ENCODE measurements at regions not wholly inside any gene's neighbourhood (a gene's known extent, or its start where the extent isn't known, plus 50 kb on each side); places are given as distances from the start of the nearest gene placed in this dataset.
"Not testable (repeated sequence)": the region's sequence is repeated elsewhere in the genome, so short reads cannot be mapped to it uniquely, and the experiment has no call there.

DNA sequence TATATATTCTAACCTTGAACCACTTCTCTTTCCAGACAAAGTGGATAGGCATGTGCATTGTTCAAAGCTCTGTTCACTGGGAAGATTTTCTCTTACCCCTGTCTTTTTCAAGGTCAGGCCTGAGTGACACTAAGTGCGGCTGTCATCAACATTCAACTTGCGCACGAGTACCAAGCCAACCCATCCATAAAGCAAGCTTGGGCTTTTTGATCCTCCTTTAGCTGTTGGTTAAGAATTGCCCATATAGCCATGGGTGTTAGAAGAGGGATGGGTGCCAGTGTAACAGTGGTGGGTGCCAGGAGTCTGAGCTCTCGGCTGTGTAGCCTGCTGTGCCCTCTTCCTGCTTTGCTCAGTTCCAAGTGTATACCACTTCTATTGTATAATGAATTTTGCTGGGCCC, 136.1 kb downstream of the GLUL start:
- no peaks in the 10 kb centered on the region for H3K27me3 ChIP-seq (replicated peaks; ENCODE audit: insufficient read depth)
- no peak overlapping the region for H3K4me3 ChIP-seq
- TF ChIP-seq, protein P1, sequence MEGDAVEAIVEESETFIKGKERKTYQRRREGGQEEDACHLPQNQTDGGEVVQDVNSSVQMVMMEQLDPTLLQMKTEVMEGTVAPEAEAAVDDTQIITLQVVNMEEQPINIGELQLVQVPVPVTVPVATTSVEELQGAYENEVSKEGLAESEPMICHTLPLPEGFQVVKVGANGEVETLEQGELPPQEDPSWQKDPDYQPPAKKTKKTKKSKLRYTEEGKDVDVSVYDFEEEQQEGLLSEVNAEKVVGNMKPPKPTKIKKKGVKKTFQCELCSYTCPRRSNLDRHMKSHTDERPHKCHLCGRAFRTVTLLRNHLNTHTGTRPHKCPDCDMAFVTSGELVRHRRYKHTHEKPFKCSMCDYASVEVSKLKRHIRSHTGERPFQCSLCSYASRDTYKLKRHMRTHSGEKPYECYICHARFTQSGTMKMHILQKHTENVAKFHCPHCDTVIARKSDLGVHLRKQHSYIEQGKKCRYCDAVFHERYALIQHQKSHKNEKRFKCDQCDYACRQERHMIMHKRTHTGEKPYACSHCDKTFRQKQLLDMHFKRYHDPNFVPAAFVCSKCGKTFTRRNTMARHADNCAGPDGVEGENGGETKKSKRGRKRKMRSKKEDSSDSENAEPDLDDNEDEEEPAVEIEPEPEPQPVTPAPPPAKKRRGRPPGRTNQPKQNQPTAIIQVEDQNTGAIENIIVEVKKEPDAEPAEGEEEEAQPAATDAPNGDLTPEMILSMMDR (IDR thresholded peaks at IDR 0.05) = no peak
- no peak for ATAC-seq (ENCODE audit: insufficient number of reproducible peaks, low FRiP score, low read depth)
- H3K4me1 ChIP-seq (ENCODE audit: control insufficient read depth in 1 of 2, low read depth in 2 of 2) = no peaks in the 10 kb centered on the region
- no peaks in the 10 kb centered on the region for H3K9me3 ChIP-seq
- DNase-seq (ENCODE audit: low spot score) = no peak
- no peak overlapping the region for H3K27ac ChIP-seq
- H3K36me3 ChIP-seq = no peaks in the 10 kb centered on the region

GRCh38 chr1:182253319-182253860, 138.2 kb downstream of the GLUL start:
- Histone ChIP-seq H3K27ac (no peak overlapping the region), H3K36me3 (no peaks in the 10 kb centered on the region)

DNA sequence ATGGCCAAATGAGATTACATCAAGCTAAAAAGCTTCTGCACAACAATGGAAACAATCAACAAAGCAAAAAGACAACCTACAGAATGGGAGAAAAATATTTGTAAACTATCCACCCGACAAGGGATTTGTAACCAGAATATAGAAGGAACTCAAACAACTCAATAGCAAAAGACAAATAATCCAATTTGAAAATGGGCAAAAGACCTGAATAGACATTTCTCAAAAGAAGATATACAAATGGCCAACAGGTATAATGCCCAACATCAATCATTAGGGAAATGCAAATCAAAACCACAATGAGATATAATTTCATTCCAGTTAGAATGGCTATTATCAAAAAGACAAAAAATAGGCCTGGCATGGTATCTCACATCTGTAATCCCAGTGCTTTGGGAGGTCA, 140.0 kb downstream of the GLUL start:
- TF ChIP-seq, protein P1 (IDR thresholded peaks at IDR 0.05) = no peak
- Histone ChIP-seq H3K27ac (no peak overlapping the region), H3K4me1 (ENCODE audit: control insufficient read depth in 1 of 2, low read depth in 2 of 2) (no peaks in the 10 kb centered on the region), H3K27me3 (replicated peaks; ENCODE audit: insufficient read depth) (no peaks in the 10 kb centered on the region), H3K9me3 (no peaks in the 10 kb centered on the region), H3K36me3 (no peaks in the 10 kb centered on the region), H3K4me3 (no peak overlapping the region)
- DNase-seq (ENCODE audit: low spot score) (no peak), ATAC-seq (ENCODE audit: insufficient number of reproducible peaks, low FRiP score, low read depth) (no peak)

More at GRCh38 chr1:182253319-182253860, 138.2 kb downstream of the GLUL start:
- ATAC-seq (ENCODE audit: insufficient number of reproducible peaks, low FRiP score, low read depth) (no peak), DNase-seq (ENCODE audit: low spot score) (no peak)
- no peaks in the 10 kb centered on the region for H3K9me3 ChIP-seq
- H3K27me3 ChIP-seq (replicated peaks; ENCODE audit: insufficient read depth) = no peaks in the 10 kb centered on the region
- H3K4me3 ChIP-seq = no peak overlapping the region
- no peaks in the 10 kb centered on the region for H3K4me1 ChIP-seq (ENCODE audit: control insufficient read depth in 1 of 2, low read depth in 2 of 2)
- TF ChIP-seq, protein P1 (IDR thresholded peaks at IDR 0.05) = no peak

DNA sequence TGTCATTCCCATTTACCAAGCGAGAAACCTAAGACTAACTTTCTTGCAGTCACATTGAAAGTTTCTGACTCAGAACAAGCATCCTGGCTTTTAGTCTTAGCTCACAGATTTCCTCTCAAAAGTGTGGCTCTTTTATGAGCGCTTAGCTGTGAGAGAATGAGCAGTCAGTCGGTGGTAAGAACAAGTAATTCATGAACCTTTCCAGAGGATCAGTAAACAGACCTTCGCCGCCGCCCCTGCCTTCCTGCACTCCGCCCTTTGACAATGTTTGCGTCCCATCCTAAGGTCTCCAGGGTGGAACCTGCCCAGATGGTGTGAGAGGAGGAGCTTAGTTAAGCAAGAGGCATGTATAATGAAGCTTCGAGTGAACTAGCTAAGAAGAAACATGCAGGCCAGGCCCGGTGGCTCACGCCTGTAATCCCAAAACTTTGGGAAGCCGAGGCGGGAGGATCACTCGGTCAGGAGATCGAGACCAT, 142.4 kb downstream of the GLUL start:
- no peaks in the 10 kb centered on the region for H3K9me3 ChIP-seq
- H3K4me3 ChIP-seq = no peak overlapping the region
- ATAC-seq (ENCODE audit: insufficient number of reproducible peaks, low FRiP score, low read depth) (no peak), DNase-seq (ENCODE audit: low spot score) (no peak)
- no peaks in the 10 kb centered on the region for H3K36me3 ChIP-seq
- H3K27ac ChIP-seq = no peak overlapping the region
- H3K27me3 ChIP-seq (replicated peaks; ENCODE audit: insufficient read depth) = no peaks in the 10 kb centered on the region
- TF ChIP-seq, protein P1 (IDR thresholded peaks at IDR 0.05) = no peak
- no peaks in the 10 kb centered on the region for H3K4me1 ChIP-seq (ENCODE audit: control insufficient read depth in 1 of 2, low read depth in 2 of 2)

DNA sequence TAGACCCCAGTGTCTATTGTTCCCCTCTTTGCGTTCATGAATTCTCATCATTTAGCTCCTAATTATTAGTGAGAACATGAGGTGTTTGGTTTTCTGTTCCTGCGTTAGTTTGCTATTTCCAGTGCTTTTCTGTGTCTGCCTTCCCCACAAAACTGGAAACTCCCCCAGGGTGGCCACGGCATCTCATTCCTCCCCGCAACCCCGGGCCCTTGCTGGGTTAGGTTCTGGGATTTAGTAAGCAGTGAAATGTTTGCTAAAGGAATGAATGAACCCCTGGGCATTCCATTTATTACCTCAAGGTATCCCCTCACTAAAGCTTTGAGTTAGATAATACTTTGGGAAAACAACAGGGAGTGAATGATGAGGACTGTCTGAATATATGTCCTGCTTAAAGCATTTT, 142.9 kb downstream of the GLUL start:
- DNase-seq (ENCODE audit: low spot score) = no peak
- Histone ChIP-seq H3K27me3 (replicated peaks; ENCODE audit: insufficient read depth) (no peaks in the 10 kb centered on the region), H3K36me3 (no peaks in the 10 kb centered on the region), H3K4me1 (ENCODE audit: control insufficient read depth in 1 of 2, low read depth in 2 of 2) (no peaks in the 10 kb centered on the region), H3K9me3 (no peaks in the 10 kb centered on the region), H3K4me3 (no peak overlapping the region), H3K27ac (no peak overlapping the region)
- ATAC-seq (ENCODE audit: insufficient number of reproducible peaks, low FRiP score, low read depth) = no peak
- TF ChIP-seq, protein P1 (IDR thresholded peaks at IDR 0.05) = no peak

- H3K27me3 ChIP-seq (replicated peaks; ENCODE audit: insufficient read depth); DNase-seq (ENCODE audit: low spot score); H3K36me3 ChIP-seq; H3K4me3 ChIP-seq; H3K4me1 ChIP-seq (ENCODE audit: control insufficient read depth in 1 of 2, low read depth in 2 of 2); H3K27ac ChIP-seq; ATAC-seq (ENCODE audit: insufficient number of reproducible peaks, low FRiP score, low read depth); H3K9me3 ChIP-seq: not testable (repeated sequence)
Measured at GRCh38 chr1:182247813-182248212, 143.8 kb downstream of the GLUL start.
